Kidney epithelial cell (primary cell): ENCODE measurements at regions not wholly inside any gene's neighbourhood (a gene's known extent, or its start where the extent isn't known, plus 50 kb on each side); places are given as distances from the start of the nearest gene placed in this dataset.

Experiments used
- DNase-seq: peaks from one replicate; pipeline ENCODE4 v3.0.0-alpha.2; 2010; ENCODE audit warnings: low read depth
- H3K27me3 ChIP-seq: 2 replicates; pipeline ENCODE4 v1.6.0; 2011; ENCODE audit warnings: low read length; ENCODE audit not compliant: control insufficient read depth, insufficient read depth
- H3K36me3 ChIP-seq: 2 replicates; pipeline ENCODE4 v1.5.1; 2011; ENCODE audit warnings: low read length; ENCODE audit not compliant: control insufficient read depth, insufficient read depth
- H3K4me3 ChIP-seq: 2 replicates; pipeline ENCODE4 v1.5.1; 2011; ENCODE audit warnings: low read depth, mild to moderate bottlenecking, control low read depth, low read length
- CTCF ChIP-seq: IDR thresholded peaks from 2 replicates; pipeline ENCODE4 v1.5.1; 2011; ENCODE audit warnings: mild to moderate bottlenecking, moderate library complexity, low read length, control low read depth, inconsistent platforms; ENCODE audit not compliant: insufficient read depth, poor library complexity, severe bottlenecking

DNA sequence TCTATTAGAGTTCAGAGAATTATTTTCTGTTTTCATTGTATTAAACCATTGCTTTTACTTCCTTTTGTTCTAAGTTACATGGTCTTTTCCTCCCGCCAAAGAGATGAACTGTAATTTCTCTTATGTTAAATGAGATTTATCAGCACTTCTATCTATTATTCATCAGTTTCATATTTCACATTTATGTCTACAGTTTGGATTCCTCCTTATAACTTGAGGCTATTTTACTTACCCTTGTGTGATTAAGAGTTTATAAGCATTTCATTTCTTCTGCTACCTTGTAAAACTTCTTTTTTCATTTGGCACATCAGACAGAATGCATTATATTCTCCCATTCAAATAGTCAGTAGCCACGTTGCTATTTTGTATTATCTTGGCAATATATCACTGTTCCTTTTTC is 248.2 kb downstream of the PLA2G4A start:
- H3K36me3 ChIP-seq: no peaks in the 10 kb centered on the region
- no peaks in the 10 kb centered on the region for H3K27me3 ChIP-seq
- H3K4me3 ChIP-seq: no peak overlapping the region
- DNase-seq: no peak
- no peak for TF ChIP-seq CTCF

DNA sequence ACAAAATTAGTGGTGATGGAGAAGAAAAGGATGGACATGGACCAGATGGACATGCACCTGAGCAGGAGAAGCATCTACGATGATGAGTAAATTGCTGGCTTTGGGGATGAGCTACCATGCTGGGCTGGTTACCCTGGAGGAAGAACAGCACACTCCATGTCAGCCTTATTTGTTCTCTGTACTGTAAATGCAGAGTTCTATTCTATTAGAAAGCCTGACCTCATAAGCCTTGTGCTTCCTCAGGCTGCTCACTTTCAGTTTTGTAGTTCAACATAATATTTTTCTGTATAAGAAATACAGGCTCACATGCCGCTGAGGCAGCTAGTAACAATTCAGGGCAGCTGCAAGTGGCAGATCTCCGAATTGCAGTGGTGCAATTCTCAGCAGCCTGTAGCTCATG is 249.6 kb downstream of the PLA2G4A start:
- no peak for DNase-seq
- Histone ChIP-seq H3K27me3 (no peaks in the 10 kb centered on the region), H3K36me3 (no peaks in the 10 kb centered on the region), H3K4me3 (no peak overlapping the region)
- no peak for TF ChIP-seq CTCF

DNA sequence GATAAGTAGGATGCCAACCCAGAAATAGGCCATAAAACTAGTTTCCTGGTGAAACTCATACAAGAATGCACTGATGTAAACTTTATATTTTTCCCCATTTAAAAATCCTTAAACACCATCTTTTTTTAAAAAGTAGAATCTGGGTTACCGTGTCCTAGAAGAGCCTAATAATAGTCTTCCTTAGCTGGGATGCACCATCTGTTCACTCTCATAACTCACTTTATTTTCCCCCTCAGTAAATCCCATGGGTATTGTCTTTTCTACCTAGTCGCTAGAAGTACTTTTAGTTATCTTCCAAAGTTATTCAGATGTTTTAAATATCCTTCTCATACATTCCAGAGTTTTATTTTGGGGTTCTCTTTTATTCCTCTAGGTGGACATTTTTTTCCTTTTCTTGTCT is 250.2 kb downstream of the PLA2G4A start:
- Histone ChIP-seq H3K36me3 (no peaks in the 10 kb centered on the region), H3K27me3 (no peaks in the 10 kb centered on the region), H3K4me3 (no peak overlapping the region)
- no peak for TF ChIP-seq CTCF
- DNase-seq: no peak

- H3K4me3 ChIP-seq: no peak overlapping the region
- no peak for TF ChIP-seq CTCF
- no peaks in the 10 kb centered on the region for H3K36me3 ChIP-seq
- no peaks in the 10 kb centered on the region for H3K27me3 ChIP-seq
- no peak for DNase-seq
These were observed 250.6 kb downstream of the PLA2G4A start for GRCh38 chr1:187079330-187079729.

DNA sequence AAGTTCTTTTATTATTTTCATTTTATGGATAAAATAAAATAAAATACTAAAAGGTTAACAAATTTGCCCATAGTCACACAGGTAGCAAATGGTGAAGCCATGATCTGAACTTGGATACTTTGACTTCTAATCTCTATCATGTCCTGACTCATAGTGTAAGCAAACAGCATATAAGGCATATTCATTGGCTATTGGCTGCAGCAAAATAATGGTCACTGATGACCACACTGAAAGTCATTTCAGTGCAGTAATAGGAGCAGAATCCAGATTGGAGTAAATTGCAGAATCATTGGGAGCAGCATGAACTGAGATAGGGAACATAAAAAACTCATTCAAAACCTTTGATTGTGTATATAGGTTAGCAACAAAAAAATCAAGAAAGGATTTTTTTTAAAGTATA is 262.9 kb downstream of the PLA2G4A start:
- Histone ChIP-seq H3K4me3 (no peak overlapping the region), H3K36me3 (no peaks in the 10 kb centered on the region), H3K27me3 (no peaks in the 10 kb centered on the region)
- no peak for DNase-seq
- no peak for TF ChIP-seq CTCF

DNA sequence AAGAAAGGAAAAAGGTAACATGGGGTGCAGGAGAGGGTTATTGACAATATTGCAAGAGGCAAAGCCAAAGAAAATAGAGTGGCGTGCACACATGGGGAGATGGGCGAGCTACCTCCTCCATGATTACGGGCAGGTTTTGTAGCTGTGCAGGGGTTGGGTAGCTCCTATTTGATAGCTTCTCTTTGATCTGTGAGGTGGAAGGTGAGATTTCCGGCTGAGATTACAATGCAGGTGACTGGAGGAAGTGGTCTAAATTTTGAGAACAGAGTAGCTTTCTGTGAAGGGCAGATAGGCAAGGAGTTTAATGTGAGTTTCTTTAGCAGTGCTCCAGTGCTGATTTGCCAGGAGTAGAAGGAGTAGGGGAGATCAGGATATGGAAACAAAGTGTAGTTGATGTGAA is 263.4 kb downstream of the PLA2G4A start:
- DNase-seq: no peak
- no peak for TF ChIP-seq CTCF
- Histone ChIP-seq H3K27me3 (no peaks in the 10 kb centered on the region), H3K36me3 (no peaks in the 10 kb centered on the region), H3K4me3 (no peak overlapping the region)
